HEK293 (cell line): ENCODE measurements at regions not wholly inside any gene's neighbourhood (a gene's known extent, or its start where the extent isn't known, plus 50 kb on each side); places are given as distances from the start of the nearest gene placed in this dataset.

ENCODE experiments used
- CTCF ChIA-PET: fragments of 350-600 bp; formaldehyde crosslinking; extraction: SDS; loops from one replicate; lab custom pipeline; 2021; ENCODE audit warnings: antibody characterized with exemption; lab: Yijun Ruan, JAX
- POLR2A ChIA-PET: fragments of 300-600 bp; formaldehyde crosslinking; extraction: SDS; loops from one replicate; lab custom pipeline; 2020; ENCODE audit warnings: antibody characterized with exemption, inconsistent platforms; lab: Yijun Ruan, JAX
- H3K27ac ChIP-seq: fragments of 200-500 bp; sonication (Bioruptor generic); 2 replicates; pipeline ENCODE4 v1.5.1; 2014; ENCODE audit warnings: low read depth, low read length, control low read depth, inconsistent platforms; ENCODE audit errors: extremely low read depth
- H3K36me3 ChIP-seq, 2 experiments: fragments of 200-500 bp in 1 of 2; sonication (Bioruptor generic) in 1 of 2; 1 replicate in 1 of 2; 2 replicates in 1 of 2; pipeline ENCODE4 v1.5.1; 2014 to 2017; ENCODE audit warnings: inconsistent platforms in 2 of 2, low read length in 2 of 2; ENCODE audit not compliant: control insufficient read depth in 2 of 2, insufficient read depth in 1 of 2
- H3K4me1 ChIP-seq: fragments of 200-500 bp; sonication (Bioruptor generic); 2 replicates; pipeline ENCODE4 v1.5.1; 2014; ENCODE audit warnings: mild to moderate bottlenecking, low read length, inconsistent platforms; ENCODE audit not compliant: control insufficient read depth, insufficient read depth
- H3K4me3 ChIP-seq: 2 replicates; pipeline ENCODE4 v1.5.1; 2011; ENCODE audit warnings: low read depth, mild to moderate bottlenecking, control low read depth, low read length, moderate library complexity
- H3K9me3 ChIP-seq: fragments of 200-500 bp; sonication (Bioruptor generic); 2 replicates; pipeline ENCODE4 v1.5.1; 2014; ENCODE audit warnings: low read depth, low read length, inconsistent platforms; ENCODE audit not compliant: control insufficient read depth, insufficient read depth
- FEZF1 ChIP-seq: fragments of 450-650 bp; formaldehyde crosslinking; IDR thresholded peaks from 2 replicates; pipeline ENCODE4 v1.5.1; 2016; ENCODE audit warnings: missing biosample characterization, missing genetic modification characterization
- MYNN ChIP-seq: fragments of 450-650 bp; formaldehyde crosslinking; IDR thresholded peaks from 2 replicates; pipeline ENCODE4 v1.5.1; 2016; ENCODE audit warnings: missing biosample characterization, missing genetic modification characterization, borderline replicate concordance
- PRDM10 ChIP-seq: fragments of 450-650 bp; formaldehyde crosslinking; IDR thresholded peaks from 2 replicates; pipeline ENCODE4 v1.5.1; 2016; ENCODE audit warnings: missing biosample characterization, missing genetic modification characterization
- REST ChIP-seq: fragments of 450-650 bp; formaldehyde crosslinking; IDR thresholded peaks from 2 replicates; pipeline ENCODE4 v1.5.1; 2016; ENCODE audit warnings: missing biosample characterization, missing genetic modification characterization
- SCRT2 ChIP-seq: fragments of 450-650 bp; formaldehyde crosslinking; IDR thresholded peaks from 2 replicates; pipeline ENCODE4 v1.5.1; 2016; ENCODE audit warnings: missing biosample characterization, missing genetic modification characterization
- SETDB1 ChIP-seq: IDR thresholded peaks from one replicate; pipeline ENCODE4 v1.6.1; 2017; ENCODE audit warnings: mild to moderate bottlenecking, low read length, moderate library complexity, mixed read lengths; ENCODE audit not compliant: insufficient read length
- ZBTB20 ChIP-seq: fragments of 450-650 bp; formaldehyde crosslinking; IDR thresholded peaks from 2 replicates; pipeline ENCODE4 v1.5.1; 2016; ENCODE audit warnings: missing biosample characterization, missing genetic modification characterization
- ZBTB21 ChIP-seq: fragments of 450-650 bp; formaldehyde crosslinking; IDR thresholded peaks from 2 replicates; pipeline ENCODE4 v1.5.1; 2017; ENCODE audit warnings: missing biosample characterization, missing genetic modification characterization
- ZBTB8A ChIP-seq: fragments of 450-650 bp; formaldehyde crosslinking; IDR thresholded peaks from 2 replicates; pipeline ENCODE4 v1.5.1; 2016; ENCODE audit warnings: missing biosample characterization, missing genetic modification characterization
- ZNF133 ChIP-seq: fragments of 450-650 bp; formaldehyde crosslinking; IDR thresholded peaks from 2 replicates; pipeline ENCODE4 v1.5.1; 2016; ENCODE audit warnings: missing biosample characterization, missing genetic modification characterization
- ZNF140 ChIP-seq: fragments of 450-650 bp; formaldehyde crosslinking; IDR thresholded peaks from 2 replicates; pipeline ENCODE4 v1.5.1; 2016; ENCODE audit warnings: missing biosample characterization, missing genetic modification characterization
- ZNF146 ChIP-seq: fragments of 450-650 bp; formaldehyde crosslinking; IDR thresholded peaks from 2 replicates; pipeline ENCODE4 v1.5.1; 2016; ENCODE audit warnings: missing biosample characterization, missing genetic modification characterization
- ZNF2 ChIP-seq: fragments of 450-650 bp; formaldehyde crosslinking; IDR thresholded peaks from 2 replicates; pipeline ENCODE4 v1.5.1; 2016; ENCODE audit warnings: missing biosample characterization, missing genetic modification characterization
- ZNF292 ChIP-seq: fragments of 450-650 bp; formaldehyde crosslinking; IDR thresholded peaks from 2 replicates; pipeline ENCODE4 v1.5.1; 2016; ENCODE audit warnings: low read depth, missing biosample characterization, missing genetic modification characterization, borderline replicate concordance
- ZNF311 ChIP-seq: fragments of 450-650 bp; formaldehyde crosslinking; IDR thresholded peaks from 2 replicates; pipeline ENCODE4 v1.5.1; 2017; ENCODE audit warnings: missing biosample characterization, missing genetic modification characterization, borderline replicate concordance
- ZNF629 ChIP-seq: fragments of 450-650 bp; formaldehyde crosslinking; IDR thresholded peaks from 2 replicates; pipeline ENCODE4 v1.5.1; 2017; ENCODE audit warnings: missing biosample characterization, missing genetic modification characterization
- ZNF639 ChIP-seq: fragments of 450-650 bp; formaldehyde crosslinking; IDR thresholded peaks from 2 replicates; pipeline ENCODE4 v1.5.1; 2016; ENCODE audit warnings: missing biosample characterization, missing genetic modification characterization
- ZSCAN16 ChIP-seq: fragments of 450-650 bp; formaldehyde crosslinking; IDR thresholded peaks from 2 replicates; pipeline ENCODE4 v1.5.1; 2016; ENCODE audit warnings: missing biosample characterization, missing genetic modification characterization
- TF ChIP-seq, protein P1 (sequence below): fragments of 450-650 bp; formaldehyde crosslinking; conservative IDR thresholded peaks from 2 replicates; pipeline ENCODE4 v1.5.1; 2016; ENCODE audit warnings: low read depth, missing biosample characterization, missing genetic modification characterization
- TF ChIP-seq, protein P2 (sequence below): fragments of 450-650 bp; formaldehyde crosslinking; IDR thresholded peaks from 2 replicates; pipeline ENCODE4 v1.5.1; 2016; ENCODE audit warnings: missing biosample characterization, missing genetic modification characterization

DNA sequence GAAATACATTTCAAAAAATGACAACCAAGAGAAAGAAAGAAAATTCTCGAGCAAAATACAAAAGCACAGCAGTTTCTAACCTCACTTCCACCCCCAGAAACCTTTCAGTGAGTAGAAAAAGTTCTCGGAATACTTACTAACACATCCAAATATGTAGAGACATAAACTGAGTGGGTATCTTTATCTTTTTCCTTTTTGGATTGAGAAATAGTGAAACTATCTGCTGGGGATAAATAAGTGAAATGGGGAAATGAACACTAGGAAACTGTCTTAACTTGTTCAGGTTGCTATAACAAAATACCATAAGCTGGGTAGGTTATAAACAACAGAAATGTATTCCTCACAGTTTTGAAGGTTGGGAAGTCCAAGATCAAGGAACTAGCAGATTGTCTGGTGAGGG, 72.0 kb downstream of the VCAM1 start:
- H3K4me1 ChIP-seq, result no peaks in the 10 kb centered on the region; the same call in 1 of the 2 replicates
- no peak overlapping the region for H3K27ac ChIP-seq
- no peak for TF ChIP-seq ZBTB8A (tag by site-specific recombination)
- no peak for TF ChIP-seq SETDB1
- TF ChIP-seq, protein P1, sequence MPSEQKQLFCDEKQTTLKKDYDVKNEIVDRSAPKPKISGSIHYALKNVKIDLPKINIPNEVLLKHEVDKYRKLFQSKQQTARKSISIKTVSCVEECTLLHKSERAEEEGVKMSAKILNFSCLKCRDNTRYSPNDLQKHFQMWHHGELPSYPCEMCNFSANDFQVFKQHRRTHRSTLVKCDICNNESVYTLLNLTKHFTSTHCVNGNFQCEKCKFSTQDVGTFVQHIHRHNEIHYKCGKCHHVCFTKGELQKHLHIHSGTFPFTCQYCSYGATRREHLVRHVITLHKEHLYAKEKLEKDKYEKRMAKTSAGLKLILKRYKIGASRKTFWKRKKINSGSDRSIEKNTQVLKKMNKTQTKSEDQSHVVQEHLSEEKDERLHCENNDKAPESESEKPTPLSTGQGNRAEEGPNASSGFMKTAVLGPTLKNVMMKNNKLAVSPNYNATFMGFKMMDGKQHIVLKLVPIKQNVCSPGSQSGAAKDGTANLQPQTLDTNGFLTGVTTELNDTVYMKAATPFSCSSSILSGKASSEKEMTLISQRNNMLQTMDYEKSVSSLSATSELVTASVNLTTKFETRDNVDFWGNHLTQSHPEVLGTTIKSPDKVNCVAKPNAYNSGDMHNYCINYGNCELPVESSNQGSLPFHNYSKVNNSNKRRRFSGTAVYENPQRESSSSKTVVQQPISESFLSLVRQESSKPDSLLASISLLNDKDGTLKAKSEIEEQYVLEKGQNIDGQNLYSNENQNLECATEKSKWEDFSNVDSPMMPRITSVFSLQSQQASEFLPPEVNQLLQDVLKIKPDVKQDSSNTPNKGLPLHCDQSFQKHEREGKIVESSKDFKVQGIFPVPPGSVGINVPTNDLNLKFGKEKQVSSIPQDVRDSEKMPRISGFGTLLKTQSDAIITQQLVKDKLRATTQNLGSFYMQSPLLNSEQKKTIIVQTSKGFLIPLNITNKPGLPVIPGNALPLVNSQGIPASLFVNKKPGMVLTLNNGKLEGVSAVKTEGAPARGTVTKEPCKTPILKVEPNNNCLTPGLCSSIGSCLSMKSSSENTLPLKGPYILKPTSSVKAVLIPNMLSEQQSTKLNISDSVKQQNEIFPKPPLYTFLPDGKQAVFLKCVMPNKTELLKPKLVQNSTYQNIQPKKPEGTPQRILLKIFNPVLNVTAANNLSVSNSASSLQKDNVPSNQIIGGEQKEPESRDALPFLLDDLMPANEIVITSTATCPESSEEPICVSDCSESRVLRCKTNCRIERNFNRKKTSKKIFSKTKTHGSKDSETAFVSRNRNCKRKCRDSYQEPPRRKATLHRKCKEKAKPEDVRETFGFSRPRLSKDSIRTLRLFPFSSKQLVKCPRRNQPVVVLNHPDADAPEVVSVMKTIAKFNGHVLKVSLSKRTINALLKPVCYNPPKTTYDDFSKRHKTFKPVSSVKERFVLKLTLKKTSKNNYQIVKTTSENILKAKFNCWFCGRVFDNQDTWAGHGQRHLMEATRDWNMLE (tag by site-specific recombination), result no peak
- TF ChIP-seq ZNF311 (tag by site-specific recombination), result no peak
- TF ChIP-seq FEZF1, result no peak
- TF ChIP-seq REST (tag by site-specific recombination), result no peak
- TF ChIP-seq ZNF133, result no peak
- TF ChIP-seq ZBTB20 (tag by site-specific recombination), result no peak
- TF ChIP-seq ZNF146 (tag by site-specific recombination), result no peak
- no peak for TF ChIP-seq ZNF2 (tag by site-specific recombination)
- TF ChIP-seq, all 188 proteins: peak for 0
- CTCF ChIA-PET, result no interaction called here
- Histone ChIP-seq H3K9me3 (no peaks in the 10 kb centered on the region), H3K4me3 (no peak overlapping the region), H3K36me3 (no peaks in the 10 kb centered on the region)
- POLR2A ChIA-PET, result no interaction called here

- no peaks in the 10 kb centered on the region; the same call in 1 of the 2 replicates for H3K4me1 ChIP-seq
- H3K27ac ChIP-seq, result no peak overlapping the region
- no peaks in the 10 kb centered on the region for H3K9me3 ChIP-seq
- no peaks in the 10 kb centered on the region for H3K36me3 ChIP-seq
- ChIA-PET POLR2A (no interaction called here), CTCF (interaction anchor here (0.8 to 1.0 kb wide), 2 partner anchors 75 to 184 kb away, joined by 3 to 5 read pairs; no protein-coding TSS in a partner anchor)
- no peak overlapping the region for H3K4me3 ChIP-seq
- TF ChIP-seq PRDM10 (no peak), SCRT2 (no peak), ZNF639 (no peak), ZBTB21 (no peak), ZSCAN16 (tag by site-specific recombination) (no peak), ZNF629 (no peak), ZNF140 (no peak), ZNF292 (tag by site-specific recombination) (no peak), MYNN (tag by site-specific recombination) (no peak)
- TF ChIP-seq, protein P2, sequence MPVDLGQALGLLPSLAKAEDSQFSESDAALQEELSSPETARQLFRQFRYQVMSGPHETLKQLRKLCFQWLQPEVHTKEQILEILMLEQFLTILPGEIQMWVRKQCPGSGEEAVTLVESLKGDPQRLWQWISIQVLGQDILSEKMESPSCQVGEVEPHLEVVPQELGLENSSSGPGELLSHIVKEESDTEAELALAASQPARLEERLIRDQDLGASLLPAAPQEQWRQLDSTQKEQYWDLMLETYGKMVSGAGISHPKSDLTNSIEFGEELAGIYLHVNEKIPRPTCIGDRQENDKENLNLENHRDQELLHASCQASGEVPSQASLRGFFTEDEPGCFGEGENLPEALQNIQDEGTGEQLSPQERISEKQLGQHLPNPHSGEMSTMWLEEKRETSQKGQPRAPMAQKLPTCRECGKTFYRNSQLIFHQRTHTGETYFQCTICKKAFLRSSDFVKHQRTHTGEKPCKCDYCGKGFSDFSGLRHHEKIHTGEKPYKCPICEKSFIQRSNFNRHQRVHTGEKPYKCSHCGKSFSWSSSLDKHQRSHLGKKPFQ, result no peak
These were observed 74.1 kb downstream of the VCAM1 start for GRCh38 chr1:100793659-100794058.
